Heart left ventricle (tissue), 13 donors: ENCODE measurements at regions not wholly inside any gene's neighbourhood (a gene's known extent, or its start where the extent isn't known, plus 50 kb on each side); places are given as distances from the start of the nearest gene placed in this dataset.

Source experiments
- POLR2A ChIP-seq, 2 donors: fragments of 450-650 bp; IDR thresholded peaks; one replicate each; pipeline ENCODE4 v1.6.1; 2017; ENCODE audit warnings: antibody characterized with exemption in 2 of 2, mild to moderate bottlenecking in 2 of 2, moderate library complexity in 2 of 2
- TF ChIP-seq, protein P1 (sequence below), 12 donors: fragments of 200-600 bp; sonication (generic) in 4 of 12; IDR thresholded peaks; one replicate each; pipeline versions ENCODE4 v1.5.0 to v1.8.0; 2018 to 2022; ENCODE audit warnings: antibody characterized with exemption in 12 of 12, mild to moderate bottlenecking in 5 of 12
- donor health status: ischemic (EF 13 %, LVEDD 7.1; RV severe dilation, severe dysfunction).
- donor health status: DM: no; HTN: yes; CAD: no.
- donor health status: DM: no; HTN: no; CAD: no.
- donor health status: ischemic (EF 25% LVEDD 6.9; RV normal size, moderate dysfunction).
- donor health status: ischemic (EF 25% LVEDD 5.7; RV mildly dilated, moderate dysfunction).
- donor health status: ischemic (EF 35%, LVEDD 5.7; RV mildly dilated, moderate dysfunction).
- donor health status: nonischemic (EF 11% LVEDD 7.7; RV severe dilation, severe dysfunction).
- donor health status: DM: yes; HTN: yes; CAD: no.
- donor health status: PGD.
- donor health status: ischemic (EF 29% LVEDD 5.4; RV normal size, mild dysfunction).
- donor health status: nonischemic (EF 23%, LVEDD 6.1; RV moderate dilation, normal function).

DNA sequence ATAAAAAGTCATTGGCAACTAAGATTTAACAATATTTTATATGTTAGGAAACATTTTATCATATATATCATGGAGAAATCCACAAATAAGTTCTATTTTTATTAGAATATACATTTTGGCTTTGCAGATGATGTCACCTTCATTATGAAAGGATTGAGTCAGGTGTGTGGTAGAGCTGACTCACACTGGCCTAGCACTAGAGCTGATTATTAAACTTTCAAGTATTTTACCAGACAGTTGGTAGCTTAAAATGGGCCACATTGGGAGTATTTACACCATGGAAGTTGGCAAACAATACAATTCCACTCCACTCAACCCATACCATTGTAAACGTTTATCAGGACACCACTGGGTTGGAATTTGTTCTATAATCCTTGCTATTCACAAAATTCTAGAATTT lies 1036.6 kb downstream of the TRHDE start:
- TF ChIP-seq, protein P1, sequence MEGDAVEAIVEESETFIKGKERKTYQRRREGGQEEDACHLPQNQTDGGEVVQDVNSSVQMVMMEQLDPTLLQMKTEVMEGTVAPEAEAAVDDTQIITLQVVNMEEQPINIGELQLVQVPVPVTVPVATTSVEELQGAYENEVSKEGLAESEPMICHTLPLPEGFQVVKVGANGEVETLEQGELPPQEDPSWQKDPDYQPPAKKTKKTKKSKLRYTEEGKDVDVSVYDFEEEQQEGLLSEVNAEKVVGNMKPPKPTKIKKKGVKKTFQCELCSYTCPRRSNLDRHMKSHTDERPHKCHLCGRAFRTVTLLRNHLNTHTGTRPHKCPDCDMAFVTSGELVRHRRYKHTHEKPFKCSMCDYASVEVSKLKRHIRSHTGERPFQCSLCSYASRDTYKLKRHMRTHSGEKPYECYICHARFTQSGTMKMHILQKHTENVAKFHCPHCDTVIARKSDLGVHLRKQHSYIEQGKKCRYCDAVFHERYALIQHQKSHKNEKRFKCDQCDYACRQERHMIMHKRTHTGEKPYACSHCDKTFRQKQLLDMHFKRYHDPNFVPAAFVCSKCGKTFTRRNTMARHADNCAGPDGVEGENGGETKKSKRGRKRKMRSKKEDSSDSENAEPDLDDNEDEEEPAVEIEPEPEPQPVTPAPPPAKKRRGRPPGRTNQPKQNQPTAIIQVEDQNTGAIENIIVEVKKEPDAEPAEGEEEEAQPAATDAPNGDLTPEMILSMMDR (IDR thresholded peaks at IDR 0.05), result no peak
- TF ChIP-seq POLR2A (IDR thresholded peaks at IDR 0.05), result no peak
